Activated T-cell treated with anti-CD3 and anti-CD28 coated beads, Interleukin-2, amount 50 U/mL, for 4 hours (primary cell): ENCODE measurements at regions not wholly inside any gene's neighbourhood (a gene's known extent, or its start where the extent isn't known, plus 50 kb on each side); places are given as distances from the start of the nearest gene placed in this dataset.
"Not testable (repeated sequence)": the region's sequence is repeated elsewhere in the genome, so short reads cannot be mapped to it uniquely, and the experiment has no call there.

Source experiments
- ATAC-seq, 2 donors: fragments of 200-7000 bp; cut with Tn5 transposase; one replicate each; pipeline ENCODE4 v1.10.0; 2021
- DNase-seq: peaks from one replicate; pipeline ENCODE4 v3.0.0-alpha.2; 2020
- H3K27me3 Mint-ChIP-seq: one replicate; pipeline ENCODE4 v1.8.0; 2021; ENCODE audit warnings: low read depth, mixed read lengths
- H3K36me3 Mint-ChIP-seq: one replicate; pipeline ENCODE4 v1.8.0; 2022; ENCODE audit warnings: mixed read lengths; ENCODE audit not compliant: insufficient read depth
- H3K4me1 Mint-ChIP-seq: one replicate; pipeline ENCODE4 v1.8.0; 2021; ENCODE audit warnings: low read depth, mixed read lengths
- H3K4me3 Mint-ChIP-seq: one replicate; pipeline ENCODE4 v1.8.0; 2021; ENCODE audit warnings: mild to moderate bottlenecking, moderate library complexity, mixed read lengths
- H3K9me3 Mint-ChIP-seq: one replicate; pipeline ENCODE4 v1.8.0; 2021; ENCODE audit warnings: mixed read lengths

- no peaks in the 10 kb centered on the region for H3K4me1 Mint-ChIP-seq
- peaks cover 11% of the 10 kb centered on the region for H3K9me3 Mint-ChIP-seq
- no peak for DNase-seq
- H3K4me3 Mint-ChIP-seq: no peak overlapping the region
- no peaks in the 10 kb centered on the region for H3K36me3 Mint-ChIP-seq
- ATAC-seq: no peak
- H3K27me3 Mint-ChIP-seq: no peaks in the 10 kb centered on the region
Measured at GRCh38 chr16:61148930-61149329, 887.3 kb downstream of the CDH8 start.

- ATAC-seq: no peak
- Mint-ChIP-seq H3K27me3 (no peaks in the 10 kb centered on the region), H3K4me1 (no peaks in the 10 kb centered on the region), H3K9me3 (peaks cover 17% of the 10 kb centered on the region), H3K4me3 (no peak overlapping the region), H3K36me3 (no peaks in the 10 kb centered on the region)
- DNase-seq: no peak
Measured at GRCh38 chr16:61146429-61146828, 889.8 kb downstream of the CDH8 start.

DNA sequence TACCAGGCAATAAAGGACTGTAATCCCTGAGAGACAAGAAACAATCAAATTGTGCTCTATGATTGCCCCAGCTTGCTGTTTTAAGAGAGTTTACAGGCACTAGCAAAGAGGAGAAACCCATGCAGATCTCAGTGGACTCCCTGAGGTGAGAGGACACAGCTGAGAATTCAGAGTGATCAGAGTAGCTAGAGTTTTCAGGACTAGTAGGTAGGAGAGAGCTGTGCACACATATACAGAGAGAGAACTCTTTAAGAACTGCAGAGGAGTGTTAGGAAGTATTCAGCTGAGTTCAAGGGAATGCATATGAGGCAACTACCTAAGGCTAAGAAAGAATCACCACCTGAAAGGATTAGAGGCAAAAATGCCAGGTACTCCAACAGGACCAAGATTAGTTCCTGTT, 904.8 kb downstream of the CDH8 start:
- Mint-ChIP-seq H3K36me3 (no peaks in the 10 kb centered on the region), H3K4me1 (no peaks in the 10 kb centered on the region), H3K27me3 (no peaks in the 10 kb centered on the region), H3K4me3 (no peak overlapping the region), H3K9me3 (peaks cover 41% of the 10 kb centered on the region)
- DNase-seq (no peak), ATAC-seq (no peak)

DNA sequence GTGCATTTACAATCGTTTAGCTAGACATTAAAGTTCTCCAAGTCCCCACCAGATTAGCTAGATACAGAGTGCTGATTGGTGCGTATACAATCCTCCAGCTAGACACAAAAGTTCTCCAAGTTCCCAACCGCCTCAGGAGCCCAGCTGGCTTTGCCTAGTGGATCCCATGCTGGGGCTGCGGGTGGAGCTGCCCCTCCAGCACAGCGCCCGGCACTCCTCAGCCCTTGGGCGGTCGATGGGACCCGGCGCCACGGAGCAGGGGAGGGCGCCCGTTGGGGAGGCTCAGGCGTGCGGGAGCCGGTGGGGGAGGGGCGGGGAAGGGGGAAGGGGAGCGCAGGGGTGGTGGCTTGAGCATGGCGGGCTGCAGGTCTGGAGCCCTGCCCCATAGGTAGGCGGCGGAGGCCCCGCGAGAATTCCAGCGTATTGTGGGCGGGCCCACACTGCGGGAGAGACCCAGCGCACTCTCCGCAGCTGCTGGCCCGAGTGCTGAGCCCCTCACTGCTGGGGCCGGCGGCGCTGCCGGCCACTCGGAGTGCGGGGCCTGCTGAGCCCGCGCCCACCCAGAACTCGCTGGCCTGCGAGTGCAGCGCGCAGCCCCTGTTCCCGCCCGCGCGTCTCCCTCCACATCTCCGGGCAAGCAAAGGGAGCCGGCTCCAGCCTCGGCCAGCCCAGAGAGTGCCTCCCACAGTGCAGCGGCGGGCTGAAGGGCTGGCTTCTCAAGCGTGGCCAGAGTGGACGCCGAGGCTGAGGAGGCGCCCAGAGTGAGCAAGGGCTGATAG, 907.5 kb downstream of the CDH8 start:
- H3K4me1 Mint-ChIP-seq: no peaks in the 10 kb centered on the region
- H3K27me3 Mint-ChIP-seq: no peaks in the 10 kb centered on the region
- no peaks in the 10 kb centered on the region for H3K36me3 Mint-ChIP-seq
- peaks cover 38% of the 10 kb centered on the region for H3K9me3 Mint-ChIP-seq
- DNase-seq (no peak), ATAC-seq (no peak)
- H3K4me3 Mint-ChIP-seq: no peak overlapping the region

- Mint-ChIP-seq H3K4me3 (no peak overlapping the region), H3K4me1 (no peaks in the 10 kb centered on the region), H3K36me3 (no peaks in the 10 kb centered on the region), H3K9me3 (peaks cover 24% of the 10 kb centered on the region), H3K27me3 (no peaks in the 10 kb centered on the region)
- DNase-seq: no peak
- ATAC-seq: no peak
Measured at GRCh38 chr16:61105544-61105943, 930.7 kb downstream of the CDH8 start.

- Mint-ChIP-seq H3K36me3 (no peaks in the 10 kb centered on the region), H3K4me3 (no peak overlapping the region), H3K4me1 (no peaks in the 10 kb centered on the region), H3K9me3 (peaks cover 27% of the 10 kb centered on the region), H3K27me3 (no peaks in the 10 kb centered on the region)
- ATAC-seq: no peak
- DNase-seq: no peak
Measured at GRCh38 chr16:61098505-61098904, 937.7 kb downstream of the CDH8 start.

- not testable (repeated sequence) for ATAC-seq, H3K4me3 Mint-ChIP-seq, H3K4me1 Mint-ChIP-seq, DNase-seq, H3K27me3 Mint-ChIP-seq, H3K36me3 Mint-ChIP-seq
- peaks cover 34% of the 10 kb centered on the region for H3K9me3 Mint-ChIP-seq
Measured at GRCh38 chr16:61091300-61091699, 944.9 kb downstream of the CDH8 start.

DNA sequence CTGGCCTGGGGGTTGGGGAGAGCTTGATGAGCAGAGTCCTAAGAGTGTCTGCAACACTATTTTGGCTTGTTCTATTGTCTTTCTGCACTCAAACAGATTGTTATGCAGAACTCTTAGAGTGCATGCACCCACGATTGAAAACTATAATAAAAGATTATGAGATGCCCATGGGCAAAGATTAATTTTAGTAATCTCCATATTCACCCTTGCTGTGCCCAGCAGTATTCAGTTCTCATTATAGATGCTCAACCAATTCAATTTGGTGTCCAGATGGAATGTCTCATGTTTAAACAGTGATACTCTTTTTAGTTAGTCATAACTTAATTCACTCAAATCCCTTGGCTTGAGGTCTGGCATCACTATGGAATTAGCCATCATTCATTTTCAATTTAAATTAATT, 952.5 kb downstream of the CDH8 start:
- H3K27me3 Mint-ChIP-seq: no peaks in the 10 kb centered on the region
- DNase-seq: no peak
- peaks cover 23% of the 10 kb centered on the region for H3K9me3 Mint-ChIP-seq
- no peak overlapping the region for H3K4me3 Mint-ChIP-seq
- H3K4me1 Mint-ChIP-seq: no peaks in the 10 kb centered on the region
- no peak for ATAC-seq
- no peaks in the 10 kb centered on the region for H3K36me3 Mint-ChIP-seq

DNA sequence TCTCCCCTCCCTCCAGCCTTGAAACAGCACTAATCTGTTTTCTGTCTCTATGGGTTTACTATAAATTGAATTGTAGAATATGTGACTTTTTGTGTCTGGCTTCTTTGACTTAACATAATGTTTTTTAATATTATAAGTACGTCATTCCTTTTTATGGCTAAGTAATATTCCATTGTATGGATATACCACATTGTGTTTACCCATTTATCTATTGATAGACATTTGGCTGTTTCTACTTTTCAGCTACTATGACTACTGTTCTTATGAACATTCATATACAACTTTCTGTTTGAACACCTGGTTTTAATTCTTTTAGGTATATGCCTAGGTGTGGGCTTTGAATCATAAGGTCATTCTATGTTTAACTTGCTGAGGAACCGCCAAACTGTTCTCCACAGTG, 961.9 kb downstream of the CDH8 start:
- DNase-seq (no peak), ATAC-seq (no peak)
- Mint-ChIP-seq H3K4me3 (no peak overlapping the region), H3K9me3 (peaks cover 32% of the 10 kb centered on the region), H3K27me3 (no peaks in the 10 kb centered on the region), H3K36me3 (no peaks in the 10 kb centered on the region), H3K4me1 (no peaks in the 10 kb centered on the region)

- ATAC-seq: no peak
- Mint-ChIP-seq H3K36me3 (no peaks in the 10 kb centered on the region), H3K4me3 (no peak overlapping the region), H3K9me3 (peaks cover 10% of the 10 kb centered on the region), H3K27me3 (no peaks in the 10 kb centered on the region), H3K4me1 (no peaks in the 10 kb centered on the region)
- no peak for DNase-seq
Measured at GRCh38 chr16:61057635-61058034, 978.6 kb downstream of the CDH8 start.

DNA sequence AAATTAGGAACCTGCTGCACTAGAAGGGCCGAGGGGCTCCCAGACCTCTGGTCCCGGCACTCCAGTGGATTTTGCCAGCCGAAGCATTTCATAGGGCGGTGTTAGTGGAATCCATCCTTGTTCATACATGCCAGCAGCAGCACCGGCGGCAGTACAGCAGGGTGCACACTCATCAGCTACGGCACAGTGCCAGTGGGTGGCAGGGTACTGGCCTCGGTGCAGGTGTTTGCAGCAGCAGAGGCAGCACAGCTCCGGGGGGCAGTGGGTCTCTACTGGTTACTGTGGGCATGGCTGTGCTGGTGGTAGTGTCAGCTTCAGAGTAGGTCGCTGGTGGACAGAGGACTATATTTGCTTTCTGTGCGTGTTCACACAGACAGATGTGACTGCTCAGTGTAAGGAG, 985.7 kb downstream of the CDH8 start:
- no peaks in the 10 kb centered on the region for H3K27me3 Mint-ChIP-seq
- peaks cover 26% of the 10 kb centered on the region for H3K9me3 Mint-ChIP-seq

GRCh38 chr16:61045931-61046330, 990.3 kb downstream of the CDH8 start:
- ATAC-seq (no peak), DNase-seq (no peak)
- Mint-ChIP-seq H3K27me3 (no peaks in the 10 kb centered on the region), H3K36me3 (no peaks in the 10 kb centered on the region), H3K4me3 (no peak overlapping the region), H3K9me3 (peaks cover 34% of the 10 kb centered on the region), H3K4me1 (no peaks in the 10 kb centered on the region)

More for the DNA sequence above, 985.7 kb downstream of the CDH8 start:
- ATAC-seq (no peak), DNase-seq (no peak)
- H3K4me1 Mint-ChIP-seq: no peaks in the 10 kb centered on the region
- no peak overlapping the region for H3K4me3 Mint-ChIP-seq
- H3K36me3 Mint-ChIP-seq: no peaks in the 10 kb centered on the region

DNA sequence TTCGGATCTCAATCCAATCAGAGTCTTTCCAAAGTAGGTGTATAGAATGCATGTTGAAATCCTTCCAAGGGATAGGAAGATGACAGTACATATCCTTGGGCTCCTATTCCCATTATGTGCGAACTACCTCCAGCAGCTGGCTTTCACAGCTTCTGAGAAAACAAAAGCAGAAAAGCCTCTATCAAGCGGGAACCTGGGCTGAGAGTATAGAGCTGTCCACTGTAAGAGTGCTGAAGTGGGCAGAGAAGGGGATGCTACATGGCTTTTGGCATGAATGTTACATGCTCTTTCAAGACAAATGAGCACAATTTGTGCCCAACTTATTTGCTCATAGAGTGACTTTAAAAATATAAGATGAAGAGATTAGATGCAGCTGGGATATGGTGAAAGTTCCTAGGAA, 993.5 kb downstream of the CDH8 start:
- Mint-ChIP-seq H3K4me3 (no peak overlapping the region), H3K4me1 (no peaks in the 10 kb centered on the region), H3K36me3 (no peaks in the 10 kb centered on the region), H3K9me3 (peaks cover 17% of the 10 kb centered on the region), H3K27me3 (no peaks in the 10 kb centered on the region)
- DNase-seq: no peak
- ATAC-seq: no peak

GRCh38 chr16:61030616-61031015, 1005.6 kb downstream of the CDH8 start:
- no peaks in the 10 kb centered on the region for H3K4me1 Mint-ChIP-seq
- H3K36me3 Mint-ChIP-seq: no peaks in the 10 kb centered on the region
- H3K9me3 Mint-ChIP-seq: peaks cover 19% of the 10 kb centered on the region
- ATAC-seq (no peak), DNase-seq (no peak)
- no peak overlapping the region for H3K4me3 Mint-ChIP-seq
- H3K27me3 Mint-ChIP-seq: no peaks in the 10 kb centered on the region

DNA sequence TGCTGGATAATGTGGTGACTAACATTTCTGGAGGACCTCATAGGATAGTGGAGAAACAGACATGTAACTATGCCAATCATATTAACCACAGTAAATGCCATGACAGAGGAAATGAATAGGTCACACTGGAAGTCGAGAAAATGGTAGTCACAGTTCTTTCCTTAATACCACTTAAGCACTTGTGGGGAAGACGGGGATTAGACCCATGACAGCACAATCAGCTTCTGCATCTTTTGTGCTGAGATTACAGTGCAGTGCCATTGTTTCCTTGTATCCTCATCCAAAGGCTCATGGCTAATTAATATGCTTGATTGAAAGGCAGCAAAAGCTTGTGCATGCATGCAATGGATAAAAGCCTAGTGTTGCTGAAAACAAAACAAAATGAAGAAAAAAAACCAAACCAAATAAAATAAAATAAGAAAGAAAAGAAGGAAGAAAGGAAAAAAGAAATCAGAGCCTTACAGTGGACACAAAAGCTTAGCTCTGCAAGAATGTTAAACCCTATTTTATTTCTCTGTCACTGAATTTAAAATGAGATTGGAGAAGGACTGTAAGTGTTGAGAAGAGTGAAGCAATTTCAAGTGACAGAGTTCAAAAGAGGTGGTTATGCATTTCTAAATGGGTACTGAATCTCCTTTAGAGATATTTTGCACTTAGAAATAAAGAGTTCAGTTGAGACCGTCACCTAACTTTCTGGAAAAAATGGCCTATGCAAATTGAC, 1011.9 kb downstream of the CDH8 start:
- H3K27me3 Mint-ChIP-seq: no peaks in the 10 kb centered on the region
- no peaks in the 10 kb centered on the region for H3K4me1 Mint-ChIP-seq
- peaks cover 22% of the 10 kb centered on the region for H3K9me3 Mint-ChIP-seq
- H3K4me3 Mint-ChIP-seq: no peak overlapping the region
- no peaks in the 10 kb centered on the region for H3K36me3 Mint-ChIP-seq
- ATAC-seq (no peak), DNase-seq (no peak)
